Psoas muscle (tissue), 7 donors: ENCODE measurements at regions not wholly inside any gene's neighbourhood (a gene's known extent, or its start where the extent isn't known, plus 50 kb on each side); places are given as distances from the start of the nearest gene placed in this dataset.

ENCODE experiments used
- ATAC-seq, 4 donors: fragments of 200-7000 bp; cut with Tn5 transposase; one replicate each; pipeline ENCODE4 v1.9.1; 2020; ENCODE audit warnings: moderate library complexity in 3 of 4, mild to moderate bottlenecking in 2 of 4
- DNase-seq, 2 donors: peaks; one replicate each; pipeline ENCODE4 v3.0.0-alpha.2; 2020
- H3K27ac ChIP-seq: fragments of 200-600 bp; one replicate; pipeline ENCODE4 v1.8.0; 2022
- H3K27me3 ChIP-seq, 3 donors: fragments of 200-600 bp in 1 of 3; one replicate each; pipeline versions ENCODE4 v1.6.1 to v1.8.0; 2013 to 2022; ENCODE audit warnings: low read length in 2 of 3, mild to moderate bottlenecking in 2 of 3, moderate library complexity in 1 of 3; ENCODE audit not compliant: insufficient read depth in 3 of 3
- H3K36me3 ChIP-seq, 2 donors: fragments of 200-600 bp in 1 of 2; one replicate each; pipeline versions ENCODE4 v1.6.1 to v1.8.0; 2013 to 2022; ENCODE audit warnings: low read depth in 1 of 2, mild to moderate bottlenecking in 1 of 2, moderate library complexity in 1 of 2; ENCODE audit not compliant: insufficient read depth in 1 of 2
- H3K4me1 ChIP-seq: fragments of 200-600 bp; one replicate; pipeline ENCODE4 v1.8.0; 2022
- H3K4me3 ChIP-seq: fragments of 200-600 bp; one replicate; pipeline ENCODE4 v1.8.0; 2022; ENCODE audit warnings: mild to moderate bottlenecking
- H3K9me3 ChIP-seq: fragments of 200-600 bp; one replicate; pipeline ENCODE4 v1.8.0; 2022
- WGBS, 3 donors: extraction: QIAGEN DNeasy Blood & Tissue Kit; methylation state at CpG; one replicate each; pipeline versions ENCODE4 v1.1.6 to v1.1.7; 2013; 5-methylcytosine and 5-hydroxymethylcytosine counted together
- intact Hi-C, 2 donors: fragments of 100-400 bp; cut with DNase I; formaldehyde crosslinking; loops; one replicate each; pipeline versions ENCODE4 v1.11.0 to v1.14.2; 2022
- TF ChIP-seq, protein P1 (sequence below): fragments of 200-600 bp; IDR thresholded peaks from one replicate; pipeline ENCODE4 v1.8.0; 2022; ENCODE audit warnings: antibody characterized with exemption
- donor health status: healthy with polysubstance abuse.
- donor health status: DM: no; HTN: no; CAD: no; lungs with moderate emphysema.
- donor health status: Bipolar disorder and iron deficiency.
- donor health status: healthy.
- donor health status: DM: yes; HTN: yes; CAD: no.
- donor health status: DM: no; HTN: no; CAD: no.
- donor health status: DM: yes; HTN: yes; CAD: no.

- Histone ChIP-seq H3K27me3 (no peaks in the 10 kb centered on the region), H3K4me3 (no peak overlapping the region), H3K4me1 (no peaks in the 10 kb centered on the region), H3K9me3 (no peaks in the 10 kb centered on the region), H3K36me3 (no peaks in the 10 kb centered on the region), H3K27ac (no peak overlapping the region)
- intact Hi-C loops: no loop called here
- WGBS, 3 donors: 80 to 84% (median 81%) methylated on average over 9 of the region's 9 CpGs
- TF ChIP-seq, protein P1, sequence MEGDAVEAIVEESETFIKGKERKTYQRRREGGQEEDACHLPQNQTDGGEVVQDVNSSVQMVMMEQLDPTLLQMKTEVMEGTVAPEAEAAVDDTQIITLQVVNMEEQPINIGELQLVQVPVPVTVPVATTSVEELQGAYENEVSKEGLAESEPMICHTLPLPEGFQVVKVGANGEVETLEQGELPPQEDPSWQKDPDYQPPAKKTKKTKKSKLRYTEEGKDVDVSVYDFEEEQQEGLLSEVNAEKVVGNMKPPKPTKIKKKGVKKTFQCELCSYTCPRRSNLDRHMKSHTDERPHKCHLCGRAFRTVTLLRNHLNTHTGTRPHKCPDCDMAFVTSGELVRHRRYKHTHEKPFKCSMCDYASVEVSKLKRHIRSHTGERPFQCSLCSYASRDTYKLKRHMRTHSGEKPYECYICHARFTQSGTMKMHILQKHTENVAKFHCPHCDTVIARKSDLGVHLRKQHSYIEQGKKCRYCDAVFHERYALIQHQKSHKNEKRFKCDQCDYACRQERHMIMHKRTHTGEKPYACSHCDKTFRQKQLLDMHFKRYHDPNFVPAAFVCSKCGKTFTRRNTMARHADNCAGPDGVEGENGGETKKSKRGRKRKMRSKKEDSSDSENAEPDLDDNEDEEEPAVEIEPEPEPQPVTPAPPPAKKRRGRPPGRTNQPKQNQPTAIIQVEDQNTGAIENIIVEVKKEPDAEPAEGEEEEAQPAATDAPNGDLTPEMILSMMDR: no peak
- no peak for ATAC-seq
- DNase-seq: no peak
Measured at GRCh38 chr10:43897765-43898419, 249.2 kb upstream of the ZNF32 start.

GRCh38 chr10:43892062-43892770 is 243.5 kb upstream of the ZNF32 start:
- Histone ChIP-seq H3K9me3 (no peaks in the 10 kb centered on the region), H3K27ac (no peak overlapping the region), H3K27me3 (peaks cover 0 to 5% (median 0%) of the 10 kb centered on the region in 3 donors), H3K36me3 (no peaks in the 10 kb centered on the region), H3K4me3 (no peak overlapping the region), H3K4me1 (no peaks in the 10 kb centered on the region)
- TF ChIP-seq, protein P1: no peak
- intact Hi-C loops: no loop called here
- WGBS, 3 donors: 50 to 55% (median 52%) methylated on average over 6 of the region's 6 CpGs
- no peak for ATAC-seq
- no peak for DNase-seq

DNA sequence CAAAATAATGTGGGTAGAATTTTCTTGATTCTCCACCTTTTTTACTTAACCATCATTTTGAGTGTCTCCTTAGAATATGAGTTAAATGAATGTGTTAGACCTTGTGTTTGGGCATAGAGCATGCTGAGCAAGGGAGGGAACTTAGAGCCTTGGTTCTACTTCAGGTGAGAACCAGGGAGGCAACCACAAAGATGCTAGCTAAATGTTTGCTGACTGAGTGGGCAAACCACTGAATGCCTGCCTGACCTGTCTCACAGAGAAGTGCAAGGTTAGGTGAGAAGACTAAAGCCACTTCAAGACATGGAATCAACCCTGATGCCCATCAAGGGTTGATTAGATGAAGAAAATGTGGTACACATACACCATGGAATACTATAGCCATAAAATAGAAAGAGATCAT is 242.6 kb upstream of the ZNF32 start:
- ATAC-seq: no peak
- Histone ChIP-seq H3K27ac (no peak overlapping the region), H3K9me3 (no peaks in the 10 kb centered on the region), H3K27me3 (peaks cover 0 to 5% (median 0%) of the 10 kb centered on the region in 3 donors), H3K4me3 (no peak overlapping the region), H3K4me1 (no peaks in the 10 kb centered on the region), H3K36me3 (no peaks in the 10 kb centered on the region)
- intact Hi-C loops: no loop called here
- DNase-seq: no peak
- TF ChIP-seq, protein P1: no peak

DNA sequence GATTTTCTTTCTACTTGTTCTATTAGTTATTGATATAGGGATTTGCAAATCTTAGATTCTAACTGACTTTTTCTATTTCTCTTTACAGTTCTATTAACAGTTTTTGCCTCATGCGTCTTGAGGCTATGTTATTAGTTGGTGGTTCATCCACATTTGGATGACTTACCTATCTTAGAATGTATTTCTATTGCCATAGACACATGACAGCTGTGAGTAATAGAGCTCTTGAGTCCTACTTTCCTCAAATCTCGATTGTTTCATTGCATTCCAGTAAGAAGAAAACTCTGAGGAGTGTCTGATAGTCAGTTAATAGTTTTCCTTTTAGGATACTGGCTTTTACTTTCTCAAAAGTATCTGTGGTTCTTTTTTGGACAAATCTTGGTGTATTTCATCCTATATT is 241.4 kb upstream of the ZNF32 start:
- ATAC-seq: no peak
- no peak overlapping the region for H3K4me3 ChIP-seq
- H3K27me3 ChIP-seq: peaks cover 0 to 5% (median 0%) of the 10 kb centered on the region in 3 donors
- no peak overlapping the region for H3K27ac ChIP-seq
- WGBS, 3 donors: 70% methylated on average over 2 of the region's 2 CpGs
- intact Hi-C loops: no loop called here
- no peaks in the 10 kb centered on the region for H3K36me3 ChIP-seq
- no peak for DNase-seq
- TF ChIP-seq, protein P1: no peak
- H3K4me1 ChIP-seq: no peaks in the 10 kb centered on the region
- H3K9me3 ChIP-seq: no peaks in the 10 kb centered on the region
